SK-N-SH treated with all-trans-retinoic acid at 6 μM for 48 hours (cell line): ENCODE measurements at regions not wholly inside any gene's neighbourhood (a gene's known extent, or its start where the extent isn't known, plus 50 kb on each side); places are given as distances from the start of the nearest gene placed in this dataset.

ENCODE experiments used
- ESRRG ChIP-seq: fragments of 250-450 bp; sonication (Bioruptor Pico); IDR thresholded peaks from 2 replicates; pipeline ENCODE4 v1.6.1; 2021; ENCODE audit warnings: mild to moderate bottlenecking
- ZFP3 ChIP-seq: fragments of 250-450 bp; sonication (Bioruptor Pico); IDR thresholded peaks from 2 replicates; pipeline ENCODE4 v1.5.0; 2020; ENCODE audit warnings: mild to moderate bottlenecking, moderate library complexity

GRCh38 chr21:17967319-17967718 is 148.2 kb upstream of the C21orf91 start:
- TF ChIP-seq ZFP3, result no peak
- no peak for TF ChIP-seq ESRRG (CRISPR knock-in tag)
